GM23338 (cell line): ENCODE measurements at regions not wholly inside any gene's neighbourhood (a gene's known extent, or its start where the extent isn't known, plus 50 kb on each side); places are given as distances from the start of the nearest gene placed in this dataset.

ENCODE experiments used
- ATAC-seq: fragments of 200-7000 bp; cut with Tn5 transposase; 3 replicates; pipeline ENCODE4 v1.9.1; 2020
- DNase-seq: peaks from one replicate; pipeline ENCODE4 v3.0.0-alpha.2; 2015; ENCODE audit warnings: low spot score
- H2AFZ ChIP-seq: fragments of 200-600 bp; sonication (generic); 2 replicates; pipeline ENCODE4 v1.8.0; 2016; ENCODE audit warnings: antibody characterized with exemption, mild to moderate bottlenecking, moderate library complexity
- H3F3A ChIP-seq: fragments of 200-600 bp; sonication (generic); replicated peaks from 2 replicates; pipeline ENCODE4 v1.8.0; 2017; ENCODE audit warnings: antibody characterized with exemption, mixed run types, low read depth
- H3K27ac ChIP-seq: fragments of 200-600 bp; sonication (generic); 2 replicates; pipeline ENCODE4 v1.6.1; 2016; ENCODE audit warnings: low read depth
- H3K27me3 ChIP-seq: fragments of 200-600 bp; sonication (generic); 2 replicates; pipeline ENCODE4 v1.8.0; 2016; ENCODE audit warnings: mild to moderate bottlenecking, mixed run types, moderate library complexity; ENCODE audit not compliant: insufficient read depth
- H3K36me3 ChIP-seq: fragments of 200-600 bp; sonication (generic); 2 replicates; pipeline ENCODE4 v1.8.0; 2016; ENCODE audit warnings: mild to moderate bottlenecking; ENCODE audit not compliant: insufficient read depth
- H3K4me1 ChIP-seq: fragments of 200-600 bp; sonication (generic); 2 replicates; pipeline ENCODE4 v1.8.0; 2016; ENCODE audit warnings: mild to moderate bottlenecking, moderate library complexity; ENCODE audit not compliant: insufficient read depth
- H3K4me2 ChIP-seq: fragments of 200-600 bp; sonication (generic); 2 replicates; pipeline ENCODE4 v1.7.1; 2017; ENCODE audit warnings: mixed run types
- H3K4me3 ChIP-seq: fragments of 200-600 bp; sonication (generic); 2 replicates; pipeline ENCODE4 v1.6.1; 2016; ENCODE audit warnings: mixed run types
- H3K79me2 ChIP-seq: fragments of 200-600 bp; sonication (generic); replicated peaks from 2 replicates; pipeline ENCODE4 v1.8.0; 2017; ENCODE audit warnings: mild to moderate bottlenecking; ENCODE audit not compliant: insufficient read depth
- H3K9me2 ChIP-seq: fragments of 200-600 bp; sonication (generic); 2 replicates; pipeline ENCODE4 v1.8.0; 2017; ENCODE audit not compliant: insufficient read depth
- H4K20me1 ChIP-seq: fragments of 200-600 bp; sonication (generic); replicated peaks from 2 replicates; pipeline ENCODE4 v1.8.0; 2017; ENCODE audit warnings: mild to moderate bottlenecking; ENCODE audit not compliant: insufficient read depth
- H3K27ac Mint-ChIP-seq: 2 replicates; pipeline ENCODE4 v1.8.0; 2020; ENCODE audit warnings: inconsistent platforms, mild to moderate bottlenecking, moderate library complexity, mixed read lengths
- H3K27me3 Mint-ChIP-seq: 3 replicates; pipeline ENCODE4 v1.8.0; 2022; ENCODE audit warnings: low read depth, mild to moderate bottlenecking, moderate library complexity, mixed read lengths, inconsistent platforms; ENCODE audit not compliant: insufficient read depth, poor library complexity
- H3K36me3 Mint-ChIP-seq: 3 replicates; pipeline ENCODE4 v1.8.0; 2021; ENCODE audit warnings: low read depth, mild to moderate bottlenecking, inconsistent platforms, moderate library complexity, mixed read lengths
- H3K4me1 Mint-ChIP-seq: 3 replicates; pipeline ENCODE4 v1.8.0; 2020; ENCODE audit warnings: mild to moderate bottlenecking, inconsistent platforms, mixed read lengths
- H3K4me3 Mint-ChIP-seq: 3 replicates; pipeline ENCODE4 v1.8.0; 2021; ENCODE audit warnings: moderate library complexity, mild to moderate bottlenecking, inconsistent platforms, mixed read lengths
- H3K9me3 Mint-ChIP-seq: 3 replicates; pipeline ENCODE4 v1.8.0; 2020; ENCODE audit warnings: moderate library complexity, mild to moderate bottlenecking, inconsistent platforms, mixed read lengths
- CREB1 ChIP-seq: fragments of 250-450 bp; sonication (Bioruptor Pico); IDR thresholded peaks from 2 replicates; pipeline ENCODE4 v1.5.0; 2020; ENCODE audit warnings: low read depth, mild to moderate bottlenecking, moderate library complexity
- EZH2 ChIP-seq: fragments of 200-600 bp; sonication (generic); IDR thresholded peaks from one replicate; pipeline ENCODE4 v1.8.0; 2017; ENCODE audit warnings: antibody characterized with exemption, mild to moderate bottlenecking, low read depth; ENCODE audit not compliant: unreplicated experiment
- EZH2phosphoT487 ChIP-seq: fragments of 200-600 bp; sonication (generic); IDR thresholded peaks from one replicate; pipeline ENCODE4 v1.8.1; 2018; ENCODE audit warnings: antibody characterized with exemption; ENCODE audit not compliant: unreplicated experiment
- JUNB ChIP-seq: IDR thresholded peaks from one replicate; pipeline ENCODE4 v1.6.1; 2016; ENCODE audit warnings: antibody characterized with exemption; ENCODE audit not compliant: unreplicated experiment
- POLR2AphosphoS5 ChIP-seq: IDR thresholded peaks from 2 replicates; pipeline ENCODE4 v1.6.1; 2016; ENCODE audit warnings: antibody characterized with exemption, low read depth
- REST ChIP-seq: IDR thresholded peaks from one replicate; pipeline ENCODE4 v1.6.1; 2018; ENCODE audit warnings: antibody characterized with exemption; ENCODE audit not compliant: unreplicated experiment
- STAT1 ChIP-seq: IDR thresholded peaks from one replicate; pipeline ENCODE4 v1.6.1; 2016; ENCODE audit warnings: antibody characterized with exemption; ENCODE audit not compliant: unreplicated experiment
- ZNF114 ChIP-seq: fragments of 250-450 bp; sonication (Bioruptor Pico); IDR thresholded peaks from 2 replicates; pipeline ENCODE4 v1.5.0; 2020; ENCODE audit warnings: mild to moderate bottlenecking, moderate library complexity
- TF ChIP-seq, protein P1 (sequence below): IDR thresholded peaks from 2 replicates; pipeline ENCODE4 v1.6.1; 2016; ENCODE audit warnings: antibody characterized with exemption
- TF ChIP-seq, protein P2 (sequence below), 2 experiments: fragments of 200-600 bp in 1 of 2; sonication (generic) in 1 of 2; conservative IDR thresholded peaks; 2 replicates each; pipeline versions ENCODE4 v1.5.1 to v1.6.1; 2016 to 2017; ENCODE audit warnings: antibody characterized with exemption in 2 of 2, low read depth in 2 of 2, mild to moderate bottlenecking in 2 of 2, moderate library complexity in 1 of 2

- TF ChIP-seq REST (no peak), POLR2AphosphoS5 (no peak), ZNF114 (CRISPR knock-in tag) (no peak)
These were observed 628.6 kb downstream of the BCOR start (continued) for GRCh38 chrX:39469126-39469525.

DNA sequence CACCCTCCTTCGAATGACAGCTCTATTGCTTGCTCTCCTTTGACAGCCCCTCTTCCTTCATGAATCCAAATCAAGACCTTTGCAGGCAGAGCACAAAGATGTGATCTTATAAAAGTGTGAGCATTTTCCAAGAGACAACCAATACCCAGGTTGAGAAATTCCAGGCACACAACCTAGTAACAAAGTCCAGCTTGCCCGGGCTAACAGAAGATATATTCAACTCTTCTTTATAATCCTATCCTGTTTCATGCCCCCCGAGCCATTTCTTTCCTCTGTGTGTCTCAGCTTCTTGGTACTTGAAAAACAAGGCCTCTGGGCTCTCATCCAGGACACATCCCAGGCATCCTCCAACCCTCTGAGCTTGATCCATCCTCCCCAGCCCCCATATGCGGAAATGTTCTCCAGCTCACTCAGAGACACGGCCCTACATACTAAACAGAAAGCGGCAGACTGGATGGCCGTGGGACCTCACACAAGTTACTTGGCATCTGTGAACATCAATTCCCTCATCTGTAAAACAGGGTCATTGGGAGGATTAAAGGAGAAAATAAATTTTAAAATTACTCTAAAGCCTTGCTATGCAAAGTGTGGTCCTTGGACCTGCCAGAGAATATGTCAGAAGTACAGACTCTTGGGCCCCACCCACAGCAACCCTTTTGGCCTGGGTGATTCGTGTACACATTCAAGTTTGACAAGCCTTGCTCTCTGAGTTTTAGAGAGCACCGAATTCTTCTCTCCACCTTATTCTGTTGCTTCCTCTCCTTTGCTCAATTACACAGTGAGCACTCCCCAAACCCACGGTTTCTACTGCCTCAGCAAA is 627.0 kb downstream of the BCOR start:
- Mint-ChIP-seq H3K27me3 (no peaks in the 10 kb centered on the region), H3K4me3 (no peak overlapping the region), H3K4me1 (peaks cover 2% of the 10 kb centered on the region), H3K9me3 (no peaks in the 10 kb centered on the region), H3K27ac (no peak overlapping the region), H3K36me3 (no peaks in the 10 kb centered on the region)
- H3F3A ChIP-seq: no peaks in the 10 kb centered on the region
- H4K20me1 ChIP-seq: no peaks in the 10 kb centered on the region
- no peak overlapping the region for H3K27ac ChIP-seq
- H3K4me3 ChIP-seq: no peak overlapping the region
- no peaks in the 10 kb centered on the region for H3K36me3 ChIP-seq
- H3K4me2 ChIP-seq: no peak overlapping the region
- no peaks in the 10 kb centered on the region for H3K27me3 ChIP-seq
- TF ChIP-seq POLR2AphosphoS5 (no peak), JUNB (no peak)
- TF ChIP-seq, protein P1, sequence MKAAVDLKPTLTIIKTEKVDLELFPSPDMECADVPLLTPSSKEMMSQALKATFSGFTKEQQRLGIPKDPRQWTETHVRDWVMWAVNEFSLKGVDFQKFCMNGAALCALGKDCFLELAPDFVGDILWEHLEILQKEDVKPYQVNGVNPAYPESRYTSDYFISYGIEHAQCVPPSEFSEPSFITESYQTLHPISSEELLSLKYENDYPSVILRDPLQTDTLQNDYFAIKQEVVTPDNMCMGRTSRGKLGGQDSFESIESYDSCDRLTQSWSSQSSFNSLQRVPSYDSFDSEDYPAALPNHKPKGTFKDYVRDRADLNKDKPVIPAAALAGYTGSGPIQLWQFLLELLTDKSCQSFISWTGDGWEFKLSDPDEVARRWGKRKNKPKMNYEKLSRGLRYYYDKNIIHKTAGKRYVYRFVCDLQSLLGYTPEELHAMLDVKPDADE: no peak
- no peak overlapping the region for H2AFZ ChIP-seq
- H3K9me2 ChIP-seq: no peaks in the 10 kb centered on the region
- DNase-seq (no peak), ATAC-seq (no peak)
- H3K79me2 ChIP-seq: no peaks in the 10 kb centered on the region
- H3K4me1 ChIP-seq: no peaks in the 10 kb centered on the region

GRCh38 chrX:39472161-39472560 is 625.6 kb downstream of the BCOR start:
- Histone ChIP-seq H3K4me3 (no peak overlapping the region), H2AFZ (no peak overlapping the region), H3K4me2 (no peak overlapping the region), H3K4me1 (no peaks in the 10 kb centered on the region), H3K9me2 (no peaks in the 10 kb centered on the region), H3K27ac (no peak overlapping the region), H3K27me3 (no peaks in the 10 kb centered on the region), H3K36me3 (no peaks in the 10 kb centered on the region), H3K79me2 (no peaks in the 10 kb centered on the region), H3F3A (no peaks in the 10 kb centered on the region), H4K20me1 (no peaks in the 10 kb centered on the region)
- ATAC-seq (no peak), DNase-seq (no peak)
- H3K9me3 Mint-ChIP-seq: no peaks in the 10 kb centered on the region
- peaks cover 9% of the 10 kb centered on the region for H3K4me1 Mint-ChIP-seq
- H3K4me3 Mint-ChIP-seq: no peak overlapping the region
- no peaks in the 10 kb centered on the region for H3K27me3 Mint-ChIP-seq
- no peaks in the 10 kb centered on the region for H3K36me3 Mint-ChIP-seq
- H3K27ac Mint-ChIP-seq: no peak overlapping the region
- TF ChIP-seq, protein P2, sequence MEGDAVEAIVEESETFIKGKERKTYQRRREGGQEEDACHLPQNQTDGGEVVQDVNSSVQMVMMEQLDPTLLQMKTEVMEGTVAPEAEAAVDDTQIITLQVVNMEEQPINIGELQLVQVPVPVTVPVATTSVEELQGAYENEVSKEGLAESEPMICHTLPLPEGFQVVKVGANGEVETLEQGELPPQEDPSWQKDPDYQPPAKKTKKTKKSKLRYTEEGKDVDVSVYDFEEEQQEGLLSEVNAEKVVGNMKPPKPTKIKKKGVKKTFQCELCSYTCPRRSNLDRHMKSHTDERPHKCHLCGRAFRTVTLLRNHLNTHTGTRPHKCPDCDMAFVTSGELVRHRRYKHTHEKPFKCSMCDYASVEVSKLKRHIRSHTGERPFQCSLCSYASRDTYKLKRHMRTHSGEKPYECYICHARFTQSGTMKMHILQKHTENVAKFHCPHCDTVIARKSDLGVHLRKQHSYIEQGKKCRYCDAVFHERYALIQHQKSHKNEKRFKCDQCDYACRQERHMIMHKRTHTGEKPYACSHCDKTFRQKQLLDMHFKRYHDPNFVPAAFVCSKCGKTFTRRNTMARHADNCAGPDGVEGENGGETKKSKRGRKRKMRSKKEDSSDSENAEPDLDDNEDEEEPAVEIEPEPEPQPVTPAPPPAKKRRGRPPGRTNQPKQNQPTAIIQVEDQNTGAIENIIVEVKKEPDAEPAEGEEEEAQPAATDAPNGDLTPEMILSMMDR (conservative IDR thresholded peaks at IDR 0.05; ENCODE audit: low read depth in 2 of 2): no peak
- TF ChIP-seq EZH2 (no peak), ZNF114 (CRISPR knock-in tag) (no peak), REST (no peak), STAT1 (no peak), EZH2phosphoT487 (no peak), CREB1 (no peak), POLR2AphosphoS5 (no peak)
- TF ChIP-seq, protein P1: no peak
